ENCODE measurements at regions not wholly inside any gene's neighbourhood (a gene's known extent, or its start where the extent isn't known, plus 50 kb on each side); places are given as distances from the start of the nearest gene placed in this dataset.
A peak's percentile ranks its signal among the peaks of the same experiment; 100 is the strongest.

DNA sequence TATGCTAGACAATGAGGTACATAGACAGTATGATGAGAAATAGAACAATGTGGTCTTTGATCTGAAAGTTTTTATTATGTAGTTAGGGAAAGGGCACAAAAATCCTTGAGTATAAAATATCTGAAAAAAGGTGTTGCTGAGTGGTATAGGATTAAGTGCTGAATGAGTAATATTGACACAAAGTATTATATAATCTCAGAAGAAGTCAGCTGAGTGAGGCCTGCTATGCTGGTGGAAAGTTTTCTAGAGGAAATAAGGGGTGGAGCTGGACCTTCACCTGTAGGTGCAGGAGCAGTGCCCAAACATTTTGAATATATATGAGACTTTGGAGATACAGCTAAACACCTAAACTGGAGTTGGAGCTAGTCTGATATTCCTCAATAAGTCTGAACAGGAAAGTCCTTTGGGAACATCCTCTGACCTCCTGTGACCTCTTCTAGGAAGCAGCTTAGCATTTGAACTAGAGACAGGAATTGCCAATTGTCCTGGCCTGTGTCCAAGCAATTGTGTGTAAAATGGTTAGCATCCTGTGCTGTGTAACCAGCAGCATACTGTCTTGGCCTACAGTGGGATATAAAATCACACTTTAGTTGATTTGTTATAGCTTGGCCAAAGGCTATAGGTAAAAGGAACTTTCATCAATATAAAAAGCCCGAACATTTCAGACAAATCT, 285.3 kb downstream of the ANKRD50 start:
- FAIRE-seq (no peak), DNase-seq (peak in 1 of 5 donors; percentile 58)
- Histone ChIP-seq H3K27ac (ENCODE audit: low read depth in 2 of 2, low read length in 2 of 2) (no peak overlapping the region), H3K9me3 (ENCODE audit: control insufficient read depth in 2 of 3, insufficient read depth in 1 of 3, low read length in 3 of 3) (no peaks in the 10 kb centered on the region), H3K27me3 (ENCODE audit: control insufficient read depth, insufficient read depth, low read length) (no peaks in the 10 kb centered on the region), H3K4me1 (ENCODE audit: control insufficient read depth in 2 of 3, insufficient read depth in 2 of 3, low read depth in 1 of 3, low read length in 3 of 3) (peaks cover 0 to 3% (median 0%) of the 10 kb centered on the region in 3 donors), H3K4me3 (ENCODE audit: low read length in 3 of 3) (no peak overlapping the region), H3K9ac (ENCODE audit: low read length in 3 of 3) (no peak overlapping the region), H3K36me3 (ENCODE audit: control insufficient read depth in 2 of 3, insufficient read depth in 3 of 3, low read length in 3 of 3) (no peaks in the 10 kb centered on the region)
- TF ChIP-seq, protein P1, sequence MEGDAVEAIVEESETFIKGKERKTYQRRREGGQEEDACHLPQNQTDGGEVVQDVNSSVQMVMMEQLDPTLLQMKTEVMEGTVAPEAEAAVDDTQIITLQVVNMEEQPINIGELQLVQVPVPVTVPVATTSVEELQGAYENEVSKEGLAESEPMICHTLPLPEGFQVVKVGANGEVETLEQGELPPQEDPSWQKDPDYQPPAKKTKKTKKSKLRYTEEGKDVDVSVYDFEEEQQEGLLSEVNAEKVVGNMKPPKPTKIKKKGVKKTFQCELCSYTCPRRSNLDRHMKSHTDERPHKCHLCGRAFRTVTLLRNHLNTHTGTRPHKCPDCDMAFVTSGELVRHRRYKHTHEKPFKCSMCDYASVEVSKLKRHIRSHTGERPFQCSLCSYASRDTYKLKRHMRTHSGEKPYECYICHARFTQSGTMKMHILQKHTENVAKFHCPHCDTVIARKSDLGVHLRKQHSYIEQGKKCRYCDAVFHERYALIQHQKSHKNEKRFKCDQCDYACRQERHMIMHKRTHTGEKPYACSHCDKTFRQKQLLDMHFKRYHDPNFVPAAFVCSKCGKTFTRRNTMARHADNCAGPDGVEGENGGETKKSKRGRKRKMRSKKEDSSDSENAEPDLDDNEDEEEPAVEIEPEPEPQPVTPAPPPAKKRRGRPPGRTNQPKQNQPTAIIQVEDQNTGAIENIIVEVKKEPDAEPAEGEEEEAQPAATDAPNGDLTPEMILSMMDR (IDR thresholded peaks at IDR 0.05; ENCODE audit: borderline replicate concordance, extremely low read depth, insufficient read depth) = no peak
- intact Hi-C loops (cut with DNase I) = no loop called here

DNA sequence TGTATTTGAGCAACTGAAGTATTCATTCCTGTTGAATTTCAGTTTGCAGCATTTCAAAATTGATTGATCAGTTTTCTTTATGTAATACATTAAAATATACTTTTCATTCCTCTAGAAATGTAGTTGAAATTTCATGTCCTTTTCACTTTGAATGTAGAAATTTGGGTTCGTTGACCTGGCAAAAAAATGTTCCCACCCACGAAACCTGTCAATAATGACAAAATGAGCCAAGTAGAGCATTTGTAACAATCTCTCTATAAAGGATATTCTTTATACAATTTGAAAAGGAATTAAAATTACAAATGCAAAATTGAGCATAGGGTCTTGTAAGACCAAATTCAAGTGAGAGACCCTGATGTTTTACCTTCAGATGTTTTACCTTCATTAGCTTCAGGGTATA, 283.9 kb downstream of the ANKRD50 start:
- peaks cover 0 to 3% (median 0%) of the 10 kb centered on the region in 3 donors for H3K4me1 ChIP-seq (ENCODE audit: control insufficient read depth in 2 of 3, insufficient read depth in 2 of 3, low read depth in 1 of 3, low read length in 3 of 3)
- H3K36me3 ChIP-seq (ENCODE audit: control insufficient read depth in 2 of 3, insufficient read depth in 3 of 3, low read length in 3 of 3) = no peaks in the 10 kb centered on the region
- intact Hi-C loops (cut with DNase I) = no loop called here
- H3K9me3 ChIP-seq (ENCODE audit: control insufficient read depth in 2 of 3, insufficient read depth in 1 of 3, low read length in 3 of 3) = no peaks in the 10 kb centered on the region
- H3K27ac ChIP-seq (ENCODE audit: low read depth in 2 of 2, low read length in 2 of 2) = no peak overlapping the region
- TF ChIP-seq, protein P1 (IDR thresholded peaks at IDR 0.05; ENCODE audit: borderline replicate concordance, extremely low read depth, insufficient read depth) = no peak
- no peaks in the 10 kb centered on the region for H3K27me3 ChIP-seq (ENCODE audit: control insufficient read depth, insufficient read depth, low read length)
- no peak overlapping the region for H3K9ac ChIP-seq (ENCODE audit: low read length in 3 of 3)
- DNase-seq = no peak
- H3K4me3 ChIP-seq (ENCODE audit: low read length in 3 of 3) = no peak overlapping the region
- no peak for FAIRE-seq

DNA sequence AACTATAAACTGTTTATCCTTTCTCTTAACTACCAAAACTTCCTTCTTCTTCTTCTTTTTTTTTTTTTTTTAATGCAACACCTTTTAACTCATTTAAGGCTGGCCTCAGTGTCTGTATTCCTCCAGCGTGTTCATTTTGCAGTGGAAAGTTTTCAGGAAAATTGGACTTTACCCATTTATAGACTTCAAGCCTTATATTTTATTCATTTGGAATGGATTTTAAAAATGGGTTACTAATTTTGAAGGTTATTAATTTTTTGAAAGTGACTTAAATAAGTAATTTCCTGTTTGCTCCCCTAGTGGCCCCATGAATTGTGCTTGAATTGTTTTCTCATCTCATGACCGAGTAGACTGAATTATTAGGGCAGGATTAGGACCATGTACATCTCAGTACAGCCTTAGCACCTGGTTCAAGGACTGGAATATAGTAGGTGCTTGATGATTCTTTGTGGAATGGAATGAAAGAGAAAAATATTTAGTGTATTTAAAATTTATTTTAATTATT, 282.7 kb downstream of the ANKRD50 start:
- intact Hi-C loops (cut with DNase I) = no loop called here
- FAIRE-seq (no peak), DNase-seq (no peak)
- no peaks in the 10 kb centered on the region for H3K36me3 ChIP-seq (ENCODE audit: control insufficient read depth in 2 of 3, insufficient read depth in 3 of 3, low read length in 3 of 3)
- H3K27ac ChIP-seq (ENCODE audit: low read depth in 2 of 2, low read length in 2 of 2) = no peak overlapping the region
- no peak overlapping the region for H3K4me3 ChIP-seq (ENCODE audit: low read length in 3 of 3)
- H3K4me1 ChIP-seq (ENCODE audit: control insufficient read depth in 2 of 3, insufficient read depth in 2 of 3, low read depth in 1 of 3, low read length in 3 of 3) = peaks cover 0 to 3% (median 0%) of the 10 kb centered on the region in 3 donors
- TF ChIP-seq, protein P1 (IDR thresholded peaks at IDR 0.05; ENCODE audit: borderline replicate concordance, extremely low read depth, insufficient read depth) = no peak
- no peaks in the 10 kb centered on the region for H3K9me3 ChIP-seq (ENCODE audit: control insufficient read depth in 2 of 3, insufficient read depth in 1 of 3, low read length in 3 of 3)
- no peaks in the 10 kb centered on the region for H3K27me3 ChIP-seq (ENCODE audit: control insufficient read depth, insufficient read depth, low read length)
- no peak overlapping the region for H3K9ac ChIP-seq (ENCODE audit: low read length in 3 of 3)
